ENCODE measurements at regions not wholly inside any gene's neighbourhood (a gene's known extent, or its start where the extent isn't known, plus 50 kb on each side); places are given as distances from the start of the nearest gene placed in this dataset.

DNA sequence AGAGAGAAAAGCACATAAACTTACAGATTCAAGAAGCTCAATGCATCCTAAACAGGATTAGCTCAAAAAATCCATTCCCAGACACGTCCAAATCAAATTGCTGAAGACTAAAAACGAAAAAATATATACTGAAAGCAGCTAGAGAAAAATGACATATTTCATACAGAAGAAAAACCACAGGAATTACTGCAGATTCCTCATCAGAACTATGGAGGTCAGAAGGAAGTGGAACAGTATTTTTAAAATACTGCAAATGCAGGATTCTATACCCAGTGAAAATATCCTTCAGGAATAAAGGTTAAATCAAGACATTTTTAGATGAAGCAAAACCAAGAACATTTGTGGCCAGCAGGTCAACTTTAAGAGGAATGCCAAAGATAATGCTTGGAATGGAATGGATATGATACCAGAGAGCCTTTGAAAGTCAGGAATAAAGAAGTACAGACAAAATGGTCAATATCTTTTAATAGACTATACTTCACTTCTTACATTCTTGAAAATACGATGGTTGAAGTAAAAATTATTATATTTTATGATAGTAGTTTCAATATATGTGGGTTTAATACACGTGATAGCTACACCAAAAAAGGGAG, 352.9 kb downstream of the CTTN start:
- no peak for DNase-seq

DNA sequence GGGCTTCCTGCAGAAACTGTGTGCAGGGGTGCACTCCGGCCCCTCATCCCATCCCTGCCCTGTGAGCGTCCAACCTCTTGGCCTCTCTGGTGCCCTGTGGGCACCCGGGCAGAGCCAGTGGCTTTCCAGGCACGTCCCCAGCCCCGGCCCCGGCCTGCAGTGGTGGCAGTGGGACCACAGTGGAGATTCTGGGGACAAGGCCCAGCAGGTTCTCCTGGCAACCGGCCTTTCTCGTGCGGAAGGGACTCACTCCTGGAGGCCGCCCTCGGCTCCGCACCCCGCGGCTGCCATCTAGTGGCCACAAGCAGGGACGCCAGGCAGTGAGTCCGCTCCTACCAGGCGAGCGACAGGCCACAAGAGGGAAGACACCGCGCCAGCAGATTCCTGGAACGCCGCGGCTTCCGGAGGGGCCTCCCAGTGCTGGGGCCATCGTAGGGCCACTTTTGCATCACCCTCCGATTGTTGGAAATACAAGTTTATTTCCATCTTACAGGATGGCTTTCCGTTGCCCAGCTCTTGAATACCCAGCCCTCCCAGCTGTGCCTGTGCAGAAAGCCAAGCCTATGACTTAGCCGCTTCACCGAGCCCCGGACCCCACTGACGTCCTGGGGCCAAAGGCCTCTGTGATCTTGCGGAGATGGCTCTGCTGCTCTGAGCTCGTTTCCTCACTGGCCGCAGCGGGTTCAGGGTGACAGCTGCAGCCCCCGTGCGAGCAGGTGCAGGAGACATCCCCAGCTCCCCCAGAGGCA, 357.3 kb downstream of the CTTN start:
- DNase-seq = peak; percentile 69

DNA sequence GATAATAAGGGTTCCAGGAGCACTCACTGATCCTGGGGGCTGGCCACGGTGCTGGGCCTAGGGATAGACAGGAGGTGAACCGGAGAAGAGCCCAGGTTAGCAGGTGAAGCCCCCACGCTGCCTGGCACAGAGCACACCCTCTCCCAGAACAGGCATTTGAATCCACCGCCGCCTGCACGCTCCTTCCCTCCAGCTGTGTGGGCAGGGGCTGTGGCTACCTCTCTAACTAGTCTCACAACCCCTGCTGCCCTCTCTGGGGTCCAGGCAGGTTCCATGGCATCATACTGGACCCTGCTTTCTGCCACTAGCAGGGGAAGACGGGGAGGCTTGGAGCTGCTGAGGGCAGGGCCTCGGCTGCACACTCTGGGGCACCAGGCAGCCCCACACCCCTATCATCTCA, 358.0 kb downstream of the CTTN start:
- no peak for DNase-seq

- DNase-seq = no peak
Measured at GRCh38 chr11:70756756-70757155, 358.4 kb downstream of the CTTN start.

- no peak for DNase-seq
Measured at GRCh38 chr11:70757241-70757640, 358.9 kb downstream of the CTTN start.

- DNase-seq = no peak
Measured at GRCh38 chr11:70758206-70758605, 359.9 kb downstream of the CTTN start.

DNA sequence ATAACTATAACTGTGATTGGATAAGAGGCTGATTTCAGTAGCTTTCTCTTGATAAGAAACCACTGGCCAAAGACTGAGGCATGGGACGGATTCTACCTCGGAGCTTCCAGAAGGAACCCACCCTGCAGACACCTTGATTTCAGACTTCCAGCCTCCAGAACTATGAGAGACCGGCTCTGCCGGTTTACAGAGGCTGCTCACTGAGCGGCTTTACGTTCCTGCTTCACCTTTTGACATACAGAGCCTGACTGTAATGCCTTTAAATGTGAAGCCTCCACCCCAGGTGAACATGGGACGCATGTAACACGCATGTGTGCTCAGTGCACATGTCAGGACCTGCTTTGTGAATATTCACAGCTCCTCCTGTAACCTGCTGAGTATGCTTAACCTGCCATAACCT, 361.5 kb downstream of the CTTN start:
- DNase-seq = no peak

- DNase-seq = no peak
Measured at GRCh38 chr11:70760416-70761020, 362.2 kb downstream of the CTTN start.

DNA sequence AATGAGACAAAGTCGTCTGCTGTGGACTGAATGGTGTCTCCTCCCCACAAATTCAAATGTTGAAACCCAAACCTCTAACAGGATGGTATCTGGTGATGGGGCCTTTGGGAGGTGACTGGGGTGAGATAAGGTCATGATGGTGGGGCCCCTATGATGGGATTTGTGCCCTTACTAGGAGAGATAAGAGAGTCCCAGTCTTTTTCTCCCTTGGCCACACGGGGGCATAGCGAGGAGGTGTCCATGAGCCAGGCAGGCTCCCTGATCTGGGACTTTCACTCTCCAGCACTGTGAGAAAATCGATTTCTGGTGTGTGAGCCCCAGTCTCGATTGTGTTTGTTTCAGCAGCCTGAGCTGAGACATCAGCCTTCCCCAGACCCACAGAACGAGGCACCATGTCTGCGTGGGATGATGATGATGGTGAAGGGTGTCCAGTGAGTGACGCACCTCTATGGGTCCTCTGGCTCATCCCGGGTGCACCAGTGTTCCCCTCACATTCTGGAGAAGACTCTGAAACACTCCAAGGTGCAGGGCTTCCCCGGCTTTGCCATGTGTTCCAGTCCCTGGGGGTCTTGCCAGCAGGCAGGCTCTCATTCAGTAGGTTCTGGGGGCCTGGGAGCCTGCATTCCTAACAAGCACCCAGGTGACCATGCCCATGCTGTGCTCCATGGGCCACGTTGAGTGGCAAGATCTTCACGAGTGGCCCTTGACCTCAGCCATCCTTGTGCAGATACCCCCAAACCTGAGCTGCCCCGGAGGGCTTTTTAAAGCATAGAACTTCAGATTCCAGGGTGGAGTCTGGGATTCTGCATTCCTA, 363.0 kb downstream of the CTTN start:
- no peak for DNase-seq

GRCh38 chr11:70761908-70762337, 363.6 kb downstream of the CTTN start:
- no peak for DNase-seq

GRCh38 chr11:70762810-70763209, 364.5 kb downstream of the CTTN start:
- no peak for DNase-seq

DNA sequence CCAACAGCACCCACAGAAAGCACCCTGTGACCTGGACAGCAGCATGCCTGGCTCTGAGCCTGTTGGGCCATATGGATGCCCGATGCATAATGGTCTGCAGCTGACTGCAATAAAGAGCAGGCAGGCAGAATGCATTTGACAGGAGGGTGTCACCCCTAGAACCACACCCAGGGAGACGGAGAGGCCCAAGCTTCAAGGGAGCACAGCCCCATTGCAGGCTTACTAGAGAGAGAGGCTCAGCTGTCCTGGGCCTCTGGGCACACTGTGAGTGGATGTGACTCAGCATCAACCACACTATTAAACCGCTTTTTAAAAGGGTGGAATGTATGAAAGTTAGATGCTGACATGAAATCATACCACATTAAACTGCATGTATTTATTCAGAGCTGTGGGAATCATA, 365.3 kb downstream of the CTTN start:
- no peak for DNase-seq

GRCh38 chr11:70764356-70764905, 366.1 kb downstream of the CTTN start:
- DNase-seq = no peak

DNA sequence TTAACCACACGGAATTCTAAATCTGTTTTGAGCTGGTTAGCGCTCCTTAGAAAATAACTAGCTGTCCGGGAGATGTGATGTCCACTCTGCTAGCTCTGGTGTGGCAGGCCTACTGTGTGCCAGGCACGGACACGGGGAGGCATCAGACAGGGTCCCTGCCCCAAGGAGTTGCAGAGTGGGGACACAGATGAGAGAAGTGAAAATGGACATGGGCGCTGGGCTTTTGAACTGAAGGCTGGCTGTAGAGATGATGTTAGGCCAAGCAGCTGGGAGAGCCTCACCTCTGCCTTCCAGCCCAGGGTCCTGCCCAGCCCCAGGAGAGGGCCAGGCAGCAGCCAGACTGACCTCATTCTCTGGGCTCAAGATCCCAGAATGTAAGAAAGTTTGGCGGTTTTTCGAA, 368.6 kb downstream of the CTTN start:
- DNase-seq = no peak

DNA sequence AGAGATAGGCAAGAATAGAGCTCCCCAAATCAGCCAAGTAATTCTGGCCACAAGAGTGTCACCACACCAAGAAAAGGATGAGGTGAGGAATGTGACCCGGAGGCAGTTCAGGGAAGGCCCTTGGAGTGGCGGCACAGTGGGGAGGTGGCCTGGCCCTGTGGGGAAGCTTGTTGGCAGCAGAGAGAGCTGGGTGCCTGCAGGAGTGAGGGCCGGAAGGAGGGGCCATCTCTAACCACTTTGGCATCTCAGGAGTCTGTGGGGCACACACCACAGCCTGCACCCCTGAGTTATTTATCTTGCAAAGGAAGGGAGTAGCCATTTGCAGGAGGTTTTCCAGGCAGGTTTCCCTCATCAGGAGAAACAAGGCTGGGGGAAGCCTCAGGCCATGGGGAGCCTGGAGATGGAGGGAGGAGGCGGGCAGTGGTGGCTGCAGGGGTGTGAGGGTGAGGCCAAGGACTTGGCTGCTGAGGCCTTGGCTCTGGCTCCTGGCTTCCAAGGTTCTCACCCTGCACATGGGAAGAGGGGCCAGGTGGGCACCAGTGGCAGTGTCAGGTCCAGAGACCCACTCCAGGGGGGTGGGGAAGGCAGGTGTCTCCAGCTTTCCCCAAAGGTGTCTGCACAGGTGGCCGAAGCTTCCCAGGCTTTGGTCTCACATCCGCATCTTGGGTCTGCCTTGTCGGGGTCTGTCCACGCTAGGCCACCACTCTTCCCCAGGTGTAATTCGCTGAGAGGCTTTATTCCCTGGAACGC, 370.2 kb downstream of the CTTN start:
- no peak for DNase-seq

DNA sequence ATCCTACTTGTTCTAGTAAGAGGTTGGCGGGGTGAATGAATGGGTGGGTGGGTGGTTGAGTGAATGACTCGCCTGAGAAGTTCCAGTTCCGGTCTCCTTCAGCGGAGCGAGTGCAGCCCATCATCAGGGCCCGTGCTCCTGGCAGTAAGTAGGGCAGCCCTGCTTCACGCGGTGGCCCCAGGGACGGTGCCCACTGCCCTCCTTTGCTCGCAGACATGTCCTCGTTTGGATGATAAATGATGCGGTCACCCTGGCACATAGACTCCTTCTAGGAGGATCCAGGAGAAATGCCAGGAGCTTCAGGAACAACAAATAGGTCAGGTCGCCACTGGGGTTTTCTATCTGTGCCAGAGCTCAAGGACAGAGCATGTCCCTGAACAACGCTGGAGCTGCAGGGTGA, 370.8 kb downstream of the CTTN start:
- no peak for DNase-seq

GRCh38 chr11:70769521-70769920, 371.2 kb downstream of the CTTN start:
- DNase-seq = no peak

- DNase-seq = no peak
Measured at GRCh38 chr11:70771099-70771885, 373.0 kb downstream of the CTTN start.

GRCh38 chr11:70772950-70773349, 374.6 kb downstream of the CTTN start:
- DNase-seq = no peak

DNA sequence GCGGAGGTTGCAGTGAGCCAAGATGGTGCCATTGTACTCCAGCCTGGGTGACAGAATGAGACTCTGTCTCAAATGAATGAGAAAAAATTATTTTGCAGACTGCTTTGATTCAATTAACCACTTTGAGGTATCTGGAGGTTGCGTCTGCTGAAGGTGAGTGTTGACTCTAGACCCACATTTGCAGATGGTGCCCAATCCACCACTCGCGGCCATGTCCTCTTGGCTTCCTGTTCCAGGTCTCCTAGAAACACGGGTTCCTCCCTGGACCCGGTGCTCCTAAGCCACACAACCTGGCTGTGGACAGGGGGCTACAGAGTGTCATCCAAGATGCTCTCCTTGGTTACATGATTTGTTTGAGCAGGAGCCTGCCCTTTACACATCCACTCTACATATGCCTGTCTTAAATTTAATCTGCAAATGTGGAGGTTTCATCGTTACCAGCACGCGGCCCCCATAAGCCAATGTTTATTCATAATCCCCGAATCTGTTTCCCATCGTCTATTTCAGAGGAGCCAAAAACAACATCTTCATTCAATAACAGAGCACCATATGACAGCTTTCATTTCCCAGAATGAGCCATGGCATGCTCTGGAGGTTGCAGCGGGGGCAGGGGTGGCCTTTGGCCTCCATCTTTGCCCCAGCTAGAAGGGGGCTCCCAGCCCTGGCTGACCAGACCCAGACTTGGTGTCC, 377.2 kb downstream of the CTTN start:
- no peak for DNase-seq

GRCh38 chr11:70776914-70777532, 378.7 kb downstream of the CTTN start:
- DNase-seq = no peak
